ENCODE measurements at regions not wholly inside any gene's neighbourhood (a gene's known extent, or its start where the extent isn't known, plus 50 kb on each side); places are given as distances from the start of the nearest gene placed in this dataset.

- no peak for TF ChIP-seq CTCF (IDR thresholded peaks at IDR 0.05; ENCODE audit: insufficient read depth, low read depth, low read length)
- no peak for TF ChIP-seq EZH2 (IDR thresholded peaks at IDR 0.05; ENCODE audit: insufficient read depth, low read length)
- H3K4me1 Mint-ChIP-seq (ENCODE audit: low read depth, unreplicated experiment) = no peaks in the 10 kb centered on the region
- Histone ChIP-seq H3K79me2 (ENCODE audit: insufficient read depth, low read length) (no peaks in the 10 kb centered on the region), H3K27me3 (ENCODE audit: insufficient read depth, low read length) (no peaks in the 10 kb centered on the region), H2AFZ (ENCODE audit: low read depth, low read length) (no peak overlapping the region), H3K4me1 (ENCODE audit: insufficient read depth, low read length) (no peaks in the 10 kb centered on the region), H4K20me1 (ENCODE audit: insufficient read depth, low read length) (no peaks in the 10 kb centered on the region), H3K4me2 (ENCODE audit: low read length) (no peak overlapping the region), H3K27ac (ENCODE audit: low read depth, low read length) (no peak overlapping the region), H3K36me3 (ENCODE audit: insufficient read depth, low read length) (no peaks in the 10 kb centered on the region), H3K9me3 (ENCODE audit: insufficient read depth, low read depth, low read length) (peaks cover 4% of the 10 kb centered on the region), H3K9ac (ENCODE audit: low read length) (no peak overlapping the region), H3K4me3 (ENCODE audit: insufficient read depth, low read depth, low read length) (no peak overlapping the region)
- no peak overlapping the region for H3K4me3 Mint-ChIP-seq (ENCODE audit: unreplicated experiment)
- H3K9me3 Mint-ChIP-seq (ENCODE audit: unreplicated experiment) = no peaks in the 10 kb centered on the region
- peaks cover 5% of the 10 kb centered on the region for H3K27me3 Mint-ChIP-seq (ENCODE audit: low read depth, unreplicated experiment)
- FAIRE-seq (no peak), DNase-seq (ENCODE audit: low read depth) (no peak)
- no peaks in the 10 kb centered on the region for H3K36me3 Mint-ChIP-seq (ENCODE audit: low read depth, unreplicated experiment)
- no peak overlapping the region for H3K27ac Mint-ChIP-seq (ENCODE audit: unreplicated experiment)
These were observed 93.9 kb upstream of the NPSR1 start for GRCh38 chr7:34564091-34564490.

- Histone ChIP-seq H3K27me3 (ENCODE audit: insufficient read depth, low read length) (no peaks in the 10 kb centered on the region), H2AFZ (ENCODE audit: low read depth, low read length) (no peak overlapping the region), H3K36me3 (ENCODE audit: insufficient read depth, low read length) (no peaks in the 10 kb centered on the region), H3K9ac (ENCODE audit: low read length) (no peak overlapping the region), H3K27ac (ENCODE audit: low read depth, low read length) (no peak overlapping the region), H4K20me1 (ENCODE audit: insufficient read depth, low read length) (no peaks in the 10 kb centered on the region), H3K9me3 (ENCODE audit: insufficient read depth, low read depth, low read length) (no peaks in the 10 kb centered on the region), H3K4me3 (ENCODE audit: insufficient read depth, low read depth, low read length) (no peak overlapping the region), H3K79me2 (ENCODE audit: insufficient read depth, low read length) (no peaks in the 10 kb centered on the region), H3K4me1 (ENCODE audit: insufficient read depth, low read length) (no peaks in the 10 kb centered on the region), H3K4me2 (ENCODE audit: low read length) (no peak overlapping the region)
- Mint-ChIP-seq H3K4me3 (ENCODE audit: unreplicated experiment) (no peak overlapping the region), H3K27ac (ENCODE audit: unreplicated experiment) (no peak overlapping the region), H3K27me3 (ENCODE audit: low read depth, unreplicated experiment) (peaks cover 5% of the 10 kb centered on the region), H3K4me1 (ENCODE audit: low read depth, unreplicated experiment) (no peaks in the 10 kb centered on the region), H3K9me3 (ENCODE audit: unreplicated experiment) (no peaks in the 10 kb centered on the region), H3K36me3 (ENCODE audit: low read depth, unreplicated experiment) (no peaks in the 10 kb centered on the region)
- DNase-seq (ENCODE audit: low read depth) = no peak
- TF ChIP-seq EZH2 (IDR thresholded peaks at IDR 0.05; ENCODE audit: insufficient read depth, low read length) (no peak), CTCF (IDR thresholded peaks at IDR 0.05; ENCODE audit: insufficient read depth, low read depth, low read length) (no peak)
- FAIRE-seq = no peak
These were observed 90.1 kb upstream of the NPSR1 start for GRCh38 chr7:34567906-34568305.

GRCh38 chr7:34569975-34570699, 87.9 kb upstream of the NPSR1 start:
- Mint-ChIP-seq H3K4me1 (ENCODE audit: low read depth, unreplicated experiment) (no peaks in the 10 kb centered on the region), H3K9me3 (ENCODE audit: unreplicated experiment) (peaks cover 2% of the 10 kb centered on the region), H3K27ac (ENCODE audit: unreplicated experiment) (no peak overlapping the region), H3K27me3 (ENCODE audit: low read depth, unreplicated experiment) (no peaks in the 10 kb centered on the region), H3K4me3 (ENCODE audit: unreplicated experiment) (no peak overlapping the region), H3K36me3 (ENCODE audit: low read depth, unreplicated experiment) (no peaks in the 10 kb centered on the region)
- DNase-seq (ENCODE audit: low read depth) = no peak
- no peak for TF ChIP-seq EZH2 (IDR thresholded peaks at IDR 0.05; ENCODE audit: insufficient read depth, low read length)
- TF ChIP-seq CTCF (IDR thresholded peaks at IDR 0.05; ENCODE audit: insufficient read depth, low read depth, low read length) = no peak
- no peak overlapping the region for H3K4me3 ChIP-seq (ENCODE audit: insufficient read depth, low read depth, low read length)
- H3K4me2 ChIP-seq (ENCODE audit: low read length) = no peak overlapping the region
- no peaks in the 10 kb centered on the region for H3K9me3 ChIP-seq (ENCODE audit: insufficient read depth, low read depth, low read length)
- no peaks in the 10 kb centered on the region for H3K79me2 ChIP-seq (ENCODE audit: insufficient read depth, low read length)
- H3K9ac ChIP-seq (ENCODE audit: low read length) = no peak overlapping the region
- no peak for FAIRE-seq
- no peaks in the 10 kb centered on the region for H3K4me1 ChIP-seq (ENCODE audit: insufficient read depth, low read length)
- H3K36me3 ChIP-seq (ENCODE audit: insufficient read depth, low read length) = no peaks in the 10 kb centered on the region
- no peak overlapping the region for H3K27ac ChIP-seq (ENCODE audit: low read depth, low read length)
- no peaks in the 10 kb centered on the region for H4K20me1 ChIP-seq (ENCODE audit: insufficient read depth, low read length)
- H2AFZ ChIP-seq (ENCODE audit: low read depth, low read length) = no peak overlapping the region
- no peaks in the 10 kb centered on the region for H3K27me3 ChIP-seq (ENCODE audit: insufficient read depth, low read length)
